ENCODE measurements at regions not wholly inside any gene's neighbourhood (a gene's known extent, or its start where the extent isn't known, plus 50 kb on each side); places are given as distances from the start of the nearest gene placed in this dataset.

GRCh38 chr4:37054531-37055077 lies 189.9 kb upstream of the NWD2 start (continued):
- no peak for TF ChIP-seq ZNF274 (IDR thresholded peaks at IDR 0.05; ENCODE audit: low read length)
- TF ChIP-seq ZNF274 (tag by site-specific recombination; IDR thresholded peaks at IDR 0.05; ENCODE audit: borderline replicate concordance) = no peak
- TF ChIP-seq ZBTB49 (tag by site-specific recombination; IDR thresholded peaks at IDR 0.05; ENCODE audit: low read depth) = no peak
- TF ChIP-seq ZNF624 (tag by site-specific recombination; IDR thresholded peaks at IDR 0.05) = no peak
- no peak for TF ChIP-seq PRDM2 (tag by site-specific recombination; IDR thresholded peaks at IDR 0.05; ENCODE audit: borderline replicate concordance)

- CTCF ChIA-PET = no interaction called here
- H3K4me1 ChIP-seq (ENCODE audit: control insufficient read depth, insufficient read depth, low read length) = no peaks in the 10 kb centered on the region
- POLR2A ChIA-PET = no interaction called here
Observed at GRCh38 chr4:37058826-37059225, 185.7 kb upstream of the NWD2 start.

More at GRCh38 chr4:37058826-37059225, 185.7 kb upstream of the NWD2 start:
- Histone ChIP-seq H3K36me3 (ENCODE audit: control insufficient read depth in 2 of 2, insufficient read depth in 1 of 2, low read length in 2 of 2) (no peaks in the 10 kb centered on the region), H3K4me3 (ENCODE audit: low read depth, low read length) (no peak overlapping the region), H3K9me3 (ENCODE audit: control insufficient read depth, insufficient read depth, low read depth, low read length) (no peaks in the 10 kb centered on the region), H3K27ac (ENCODE audit: extremely low read depth, low read depth, low read length) (no peak overlapping the region)
- no peak for TF ChIP-seq MEIS1 (CRISPR knock-in tag; IDR thresholded peaks at IDR 0.05; ENCODE audit: borderline replicate concordance)
- no peak for TF ChIP-seq ZNF670 (tag by site-specific recombination; IDR thresholded peaks at IDR 0.05; ENCODE audit: low read depth)
- TF ChIP-seq ZNF239 (tag by site-specific recombination; IDR thresholded peaks at IDR 0.05) = no peak
- TF ChIP-seq ZNF26 (tag by site-specific recombination; IDR thresholded peaks at IDR 0.05) = no peak
- no peak for TF ChIP-seq ZBTB10 (tag by site-specific recombination; IDR thresholded peaks at IDR 0.05)
- no peak for TF ChIP-seq ZNF449 (tag by site-specific recombination; IDR thresholded peaks at IDR 0.05)
- TF ChIP-seq ZNF548 (tag by site-specific recombination; IDR thresholded peaks at IDR 0.05) = no peak

Measured in HEK293 (cell line).